ENCODE measurements at regions not wholly inside any gene's neighbourhood (a gene's known extent, or its start where the extent isn't known, plus 50 kb on each side); places are given as distances from the start of the nearest gene placed in this dataset.

GRCh38 chr13:75220238-75220542 is 261.8 kb downstream of the TBC1D4 start:
- H3K4me1 ChIP-seq (ENCODE audit: control insufficient read depth, insufficient read depth, low read length, poor library complexity, severe bottlenecking): peaks cover 6% of the 10 kb centered on the region
- Mint-ChIP-seq H3K4me3 (no peak overlapping the region), H3K36me3 (no peaks in the 10 kb centered on the region), H3K27me3 (peaks cover 45% of the 10 kb centered on the region), H3K4me1 (peaks cover 0 to 6% (median 6%) of the 10 kb centered on the region in 4 donors), H3K27ac (no peak overlapping the region), H3K9me3 (no peaks in the 10 kb centered on the region)
- peaks cover 19% of the 10 kb centered on the region for H3K27me3 ChIP-seq (ENCODE audit: control insufficient read depth, insufficient read depth, low read length)
- DNase-seq: no peak
- H3K36me3 ChIP-seq (ENCODE audit: control insufficient read depth, insufficient read depth, low read length): no peaks in the 10 kb centered on the region
- no peak overlapping the region for H3K27ac ChIP-seq (ENCODE audit: insufficient read depth, low read length, poor library complexity, severe bottlenecking)
- H3K9me3 ChIP-seq (ENCODE audit: control insufficient read depth in 2 of 2, low read length in 2 of 2): no peaks in the 10 kb centered on the region
- no peak overlapping the region for H3K4me3 ChIP-seq (ENCODE audit: low read depth, low read length)
- no peak for ATAC-seq (ENCODE audit: low read depth in 2 of 2)

- H3K9me3 ChIP-seq (ENCODE audit: control insufficient read depth in 2 of 2, low read length in 2 of 2): no peaks in the 10 kb centered on the region
- ATAC-seq (ENCODE audit: low read depth in 2 of 2) (peak; percentile 94 to 95), DNase-seq (peak; percentile 61 to 80 (median 72))
- peaks cover 0 to 6% (median 6%) of the 10 kb centered on the region in 4 donors for H3K4me1 Mint-ChIP-seq
- peak overlapping the region in 2 of 4 donors; percentile 37 to 72 for H3K4me3 Mint-ChIP-seq
- peaks cover 45% of the 10 kb centered on the region for H3K27me3 Mint-ChIP-seq
- peaks cover 19% of the 10 kb centered on the region for H3K27me3 ChIP-seq (ENCODE audit: control insufficient read depth, insufficient read depth, low read length)
- peaks cover 6% of the 10 kb centered on the region for H3K4me1 ChIP-seq (ENCODE audit: control insufficient read depth, insufficient read depth, low read length, poor library complexity, severe bottlenecking)
- H3K4me3 ChIP-seq (ENCODE audit: low read depth, low read length): peak overlapping the region; percentile 49
- H3K9me3 Mint-ChIP-seq: no peaks in the 10 kb centered on the region
- no peaks in the 10 kb centered on the region for H3K36me3 Mint-ChIP-seq
- H3K27ac Mint-ChIP-seq: peak overlapping the region in 1 of 3 donors; percentile 17
- no peak overlapping the region for H3K27ac ChIP-seq (ENCODE audit: insufficient read depth, low read length, poor library complexity, severe bottlenecking)
- H3K36me3 ChIP-seq (ENCODE audit: control insufficient read depth, insufficient read depth, low read length): no peaks in the 10 kb centered on the region
Observed at GRCh38 chr13:75219479-75220237, 262.3 kb downstream of the TBC1D4 start.

- Mint-ChIP-seq H3K36me3 (no peaks in the 10 kb centered on the region), H3K4me3 (no peak overlapping the region), H3K9me3 (no peaks in the 10 kb centered on the region), H3K4me1 (peaks cover 0 to 6% (median 6%) of the 10 kb centered on the region in 4 donors), H3K27me3 (peaks cover 45% of the 10 kb centered on the region), H3K27ac (no peak overlapping the region)
- H3K27me3 ChIP-seq (ENCODE audit: control insufficient read depth, insufficient read depth, low read length): peaks cover 24% of the 10 kb centered on the region
- DNase-seq (peak in 1 of 3 donors; percentile 6), ATAC-seq (ENCODE audit: low read depth in 2 of 2) (no peak)
- H3K4me3 ChIP-seq (ENCODE audit: low read depth, low read length): no peak overlapping the region
- no peaks in the 10 kb centered on the region for H3K36me3 ChIP-seq (ENCODE audit: control insufficient read depth, insufficient read depth, low read length)
- no peak overlapping the region for H3K27ac ChIP-seq (ENCODE audit: insufficient read depth, low read length, poor library complexity, severe bottlenecking)
- H3K9me3 ChIP-seq (ENCODE audit: control insufficient read depth in 2 of 2, low read length in 2 of 2): no peaks in the 10 kb centered on the region
- H3K4me1 ChIP-seq (ENCODE audit: control insufficient read depth, insufficient read depth, low read length, poor library complexity, severe bottlenecking): peaks cover 6% of the 10 kb centered on the region
Observed at GRCh38 chr13:75217949-75218348, 264.0 kb downstream of the TBC1D4 start.

GRCh38 chr13:75216038-75216437 is 265.9 kb downstream of the TBC1D4 start:
- H3K27ac ChIP-seq (ENCODE audit: insufficient read depth, low read length, poor library complexity, severe bottlenecking): no peak overlapping the region
- no peak overlapping the region for H3K27ac Mint-ChIP-seq
- H3K9me3 ChIP-seq (ENCODE audit: control insufficient read depth in 2 of 2, low read length in 2 of 2): no peaks in the 10 kb centered on the region
- H3K9me3 Mint-ChIP-seq: peaks cover 0 to 1% (median 0%) of the 10 kb centered on the region in 7 donors
- no peaks in the 10 kb centered on the region for H3K36me3 Mint-ChIP-seq
- no peak overlapping the region for H3K4me3 ChIP-seq (ENCODE audit: low read depth, low read length)
- ATAC-seq (ENCODE audit: low read depth in 2 of 2): no peak
- H3K4me3 Mint-ChIP-seq: no peak overlapping the region
- peaks cover 39% of the 10 kb centered on the region for H3K27me3 Mint-ChIP-seq
- peaks cover 0 to 6% (median 6%) of the 10 kb centered on the region in 4 donors for H3K4me1 Mint-ChIP-seq
- no peak for DNase-seq
- H3K4me1 ChIP-seq (ENCODE audit: control insufficient read depth, insufficient read depth, low read length, poor library complexity, severe bottlenecking): peaks cover 6% of the 10 kb centered on the region
- H3K36me3 ChIP-seq (ENCODE audit: control insufficient read depth, insufficient read depth, low read length): no peaks in the 10 kb centered on the region
- peaks cover 24% of the 10 kb centered on the region for H3K27me3 ChIP-seq (ENCODE audit: control insufficient read depth, insufficient read depth, low read length)

- Mint-ChIP-seq H3K27me3 (peaks cover 41% of the 10 kb centered on the region), H3K27ac (no peak overlapping the region), H3K36me3 (no peaks in the 10 kb centered on the region), H3K4me3 (no peak overlapping the region), H3K9me3 (peaks cover 0 to 5% (median 0%) of the 10 kb centered on the region in 7 donors), H3K4me1 (peaks cover 0 to 5% (median 5%) of the 10 kb centered on the region in 4 donors)
- Histone ChIP-seq H3K9me3 (ENCODE audit: control insufficient read depth in 2 of 2, low read length in 2 of 2) (no peaks in the 10 kb centered on the region), H3K4me1 (ENCODE audit: control insufficient read depth, insufficient read depth, low read length, poor library complexity, severe bottlenecking) (peaks cover 4% of the 10 kb centered on the region), H3K27me3 (ENCODE audit: control insufficient read depth, insufficient read depth, low read length) (peaks cover 24% of the 10 kb centered on the region), H3K36me3 (ENCODE audit: control insufficient read depth, insufficient read depth, low read length) (no peaks in the 10 kb centered on the region), H3K27ac (ENCODE audit: insufficient read depth, low read length, poor library complexity, severe bottlenecking) (no peak overlapping the region), H3K4me3 (ENCODE audit: low read depth, low read length) (no peak overlapping the region)
- no peak for ATAC-seq (ENCODE audit: low read depth in 2 of 2)
- no peak for DNase-seq
Observed at GRCh38 chr13:75214846-75215245, 267.1 kb downstream of the TBC1D4 start.

GRCh38 chr13:75202981-75203380 is 279.0 kb downstream of the TBC1D4 start:
- H3K9me3 Mint-ChIP-seq: peaks cover 0 to 12% (median 6%) of the 10 kb centered on the region in 7 donors
- no peak overlapping the region for H3K4me3 Mint-ChIP-seq
- ATAC-seq (ENCODE audit: low read depth in 2 of 2) (no peak), DNase-seq (no peak)
- Histone ChIP-seq H3K9me3 (ENCODE audit: control insufficient read depth in 2 of 2, low read length in 2 of 2) (no peaks in the 10 kb centered on the region), H3K36me3 (ENCODE audit: control insufficient read depth, insufficient read depth, low read length) (no peaks in the 10 kb centered on the region), H3K27me3 (ENCODE audit: control insufficient read depth, insufficient read depth, low read length) (peaks cover 7% of the 10 kb centered on the region), H3K4me1 (ENCODE audit: control insufficient read depth, insufficient read depth, low read length, poor library complexity, severe bottlenecking) (no peaks in the 10 kb centered on the region), H3K4me3 (ENCODE audit: low read depth, low read length) (no peak overlapping the region), H3K27ac (ENCODE audit: insufficient read depth, low read length, poor library complexity, severe bottlenecking) (no peak overlapping the region)
- peaks cover 28% of the 10 kb centered on the region for H3K27me3 Mint-ChIP-seq
- H3K4me1 Mint-ChIP-seq: no peaks in the 10 kb centered on the region
- H3K36me3 Mint-ChIP-seq: no peaks in the 10 kb centered on the region
- H3K27ac Mint-ChIP-seq: no peak overlapping the region

GRCh38 chr13:75197803-75198202 is 284.2 kb downstream of the TBC1D4 start:
- H3K27ac Mint-ChIP-seq: no peak overlapping the region
- Histone ChIP-seq H3K36me3 (ENCODE audit: control insufficient read depth, insufficient read depth, low read length) (no peaks in the 10 kb centered on the region), H3K9me3 (ENCODE audit: control insufficient read depth in 2 of 2, low read length in 2 of 2) (no peaks in the 10 kb centered on the region), H3K27me3 (ENCODE audit: control insufficient read depth, insufficient read depth, low read length) (peaks cover 9% of the 10 kb centered on the region), H3K27ac (ENCODE audit: insufficient read depth, low read length, poor library complexity, severe bottlenecking) (no peak overlapping the region), H3K4me3 (ENCODE audit: low read depth, low read length) (no peak overlapping the region), H3K4me1 (ENCODE audit: control insufficient read depth, insufficient read depth, low read length, poor library complexity, severe bottlenecking) (no peaks in the 10 kb centered on the region)
- no peak for DNase-seq
- no peak overlapping the region for H3K4me3 Mint-ChIP-seq
- H3K9me3 Mint-ChIP-seq: peaks cover 0 to 2% (median 0%) of the 10 kb centered on the region in 7 donors
- H3K36me3 Mint-ChIP-seq: no peaks in the 10 kb centered on the region
- no peak for ATAC-seq (ENCODE audit: low read depth in 2 of 2)
- no peaks in the 10 kb centered on the region for H3K4me1 Mint-ChIP-seq
- peaks cover 40% of the 10 kb centered on the region for H3K27me3 Mint-ChIP-seq
